K562 (cell line): ENCODE measurements at regions not wholly inside any gene's neighbourhood (a gene's known extent, or its start where the extent isn't known, plus 50 kb on each side); places are given as distances from the start of the nearest gene placed in this dataset.

Experiments used
- ATAC-seq: fragments of 200-7000 bp; cut with Tn5 transposase; 3 replicates; pipeline ENCODE4 v1.9.1; 2020; ENCODE audit warnings: moderate library complexity
- BruUV-seq: library from RNA; stranded (reverse); fragments of 400-500 nt; replicated peaks from 2 replicates; lab custom pipeline; 2021; lab: Mats Ljungman, UMichigan
- CTCF ChIA-PET: fragments of 300-600 bp; formaldehyde crosslinking; extraction: SDS; loops from one replicate; lab custom pipeline; 2021; ENCODE audit warnings: low intra/inter-chr PET ratio; lab: Yijun Ruan, JAX
- POLR2A ChIA-PET: fragments of 300-600, 350-650 bp; sonication (Branson Sonifier 250); formaldehyde crosslinking; extraction: SDS; loops from one replicate; lab custom pipeline; 2021; ENCODE audit warnings: antibody characterized with exemption, inconsistent platforms; lab: Yijun Ruan, JAX
- DNase-seq, 4 experiments: peaks; one replicate each; pipeline versions ENCODE4 v3.0.0 to v3.0.0-alpha.2; 2011 to 2018; ENCODE audit warnings: low spot score in 3 of 4, mixed read lengths in 3 of 4; ENCODE audit errors: extremely low read depth in 1 of 4
- FAIRE-seq: peaks from 2 replicates; lab custom pipeline; 2011; peaks lifted over from hg19 to GRCh38; lab: Jason Lieb, UNC
- H2AFZ ChIP-seq: 2 replicates; pipeline ENCODE4 v1.6.0; 2011; ENCODE audit warnings: low read depth, low read length, control low read depth, inconsistent platforms
- H3K27ac ChIP-seq: fragments of 200-600 bp; 3 replicates; pipeline ENCODE4 v1.8.0; 2011; ENCODE audit warnings: low read depth, mild to moderate bottlenecking, control low read depth, inconsistent platforms, low read length, moderate library complexity, mixed read lengths; ENCODE audit errors: extremely low read depth
- H3K27me3 ChIP-seq, 2 experiments: fragments of 300-600 bp in 1 of 2; 2 replicates in 1 of 2; 3 replicates in 1 of 2; pipeline versions ENCODE4 v1.6.0 to v1.8.0; 2011; ENCODE audit warnings: inconsistent platforms in 2 of 2, low read length in 2 of 2, mild to moderate bottlenecking in 1 of 2, mixed read lengths in 1 of 2, moderate library complexity in 1 of 2; ENCODE audit not compliant: control insufficient read depth in 2 of 2, insufficient read depth in 2 of 2
- H3K36me3 ChIP-seq: fragments of 300-600 bp; 3 replicates; pipeline ENCODE4 v1.8.0; 2011; ENCODE audit warnings: mild to moderate bottlenecking, low read length, inconsistent platforms; ENCODE audit not compliant: control insufficient read depth, insufficient read depth
- H3K4me1 ChIP-seq, 2 experiments: fragments of 200-600 bp in 1 of 2; replicated peaks in 1 of 2; 2 replicates in 1 of 2; 3 replicates in 1 of 2; pipeline versions ENCODE4 v1.5.1 to v1.8.0; 2011; ENCODE audit warnings: inconsistent platforms in 2 of 2, low read length in 2 of 2, mild to moderate bottlenecking in 1 of 2, mixed read lengths in 1 of 2, moderate library complexity in 1 of 2; ENCODE audit not compliant: control insufficient read depth in 2 of 2, insufficient read depth in 2 of 2
- H3K4me2 ChIP-seq: 2 replicates; pipeline ENCODE4 v1.6.1; 2011; ENCODE audit warnings: low read length, control low read depth, inconsistent platforms, mixed read lengths; ENCODE audit not compliant: insufficient read depth
- H3K4me3 ChIP-seq: fragments of 200-600 bp; sonication (generic), shearing (Covaris generic); 2 replicates; pipeline ENCODE4 v1.5.1; 2016; ENCODE audit warnings: control low read depth, inconsistent platforms
- H3K79me2 ChIP-seq: fragments of 200-600 bp; 3 replicates; pipeline ENCODE4 v1.8.0; 2011; ENCODE audit warnings: low read length, inconsistent platforms; ENCODE audit not compliant: control insufficient read depth, insufficient read depth
- H3K9ac ChIP-seq, 2 experiments: 2 replicates each; pipeline versions ENCODE4 v1.6.0 to v1.6.1; 2011; ENCODE audit warnings: low read depth in 2 of 2, low read length in 2 of 2, control low read depth in 1 of 2, inconsistent platforms in 1 of 2, mild to moderate bottlenecking in 1 of 2, mixed read lengths in 1 of 2; ENCODE audit not compliant: insufficient read depth in 1 of 2
- H3K9me1 ChIP-seq: one replicate; pipeline ENCODE4 v1.6.0; 2011; ENCODE audit warnings: inconsistent platforms, mild to moderate bottlenecking, low read length, moderate library complexity; ENCODE audit not compliant: control insufficient read depth, insufficient read depth
- H3K9me3 ChIP-seq: replicated peaks from 2 replicates; pipeline ENCODE4 v1.5.1; 2011; ENCODE audit warnings: low read depth, low read length, inconsistent platforms; ENCODE audit not compliant: control insufficient read depth, insufficient read depth
- H4K20me1 ChIP-seq: replicated peaks from 2 replicates; pipeline ENCODE4 v1.6.1; 2011; ENCODE audit warnings: low read length, inconsistent platforms, mixed read lengths; ENCODE audit not compliant: control insufficient read depth, insufficient read depth
- GATAD2B ChIP-seq: fragments of 450-650 bp; IDR thresholded peaks from 2 replicates; pipeline ENCODE4 v1.6.1; 2017; ENCODE audit warnings: mild to moderate bottlenecking, borderline replicate concordance
- IFI16 ChIP-seq: fragments of 250-450 bp; sonication (Bioruptor Pico); IDR thresholded peaks from 2 replicates; pipeline ENCODE4 v2.1.2; 2022; ENCODE audit warnings: mild to moderate bottlenecking, inconsistent platforms
- NUFIP1 ChIP-seq: fragments of 450-650 bp; IDR thresholded peaks from 2 replicates; pipeline ENCODE4 v1.6.1; 2018; ENCODE audit not compliant: partially characterized antibody
- RCOR1 ChIP-seq, 2 experiments: IDR thresholded peaks; 2 replicates each; pipeline ENCODE4 v1.6.1; 2012; ENCODE audit warnings: low read depth in 2 of 2, low read length in 2 of 2, borderline replicate concordance in 1 of 2, improper control_type of control experiment in 1 of 2
- TEAD1 ChIP-seq, 2 experiments: fragments of 450-650 bp in 1 of 2; sonication (generic) in 1 of 2; formaldehyde crosslinking; IDR thresholded peaks; 2 replicates each; pipeline versions ENCODE4 v1.4.0 to v1.8.0; 2020 to 2022; ENCODE audit warnings: mild to moderate bottlenecking in 2 of 2, missing genetic modification reagents in 1 of 2
- ZNF143 ChIP-seq: sonication (generic); formaldehyde crosslinking; IDR thresholded peaks from 2 replicates; pipeline ENCODE4 v1.9.0; 2022; ENCODE audit warnings: mild to moderate bottlenecking, missing genetic modification reagents
- ZNF23 ChIP-seq: fragments of 250-450 bp; sonication (Bioruptor Pico); IDR thresholded peaks from 2 replicates; pipeline ENCODE4 v1.4.0; 2020; ENCODE audit warnings: mild to moderate bottlenecking
- WGBS: fragments of 100-300 bp; shearing (Covaris generic); methylation state at CpG from one replicate; pipeline ENCODE4 v1.1.6; 2016; ENCODE audit warnings: low coverage, mixed read lengths; ENCODE audit not compliant: insufficient coverage; ENCODE audit errors: missing lambda C conversion rate; 5-methylcytosine and 5-hydroxymethylcytosine counted together
- in situ Hi-C: fragments of 300-500 bp; cut with MboI; formaldehyde crosslinking; loops from 4 replicates; pipeline ENCODE4 v1.15.0; 2018; ENCODE audit warnings: inconsistent platforms, mixed read lengths
- intact Hi-C: fragments of 100-400 bp; cut with micrococcal nuclease; formaldehyde crosslinking; loops from 2 replicates; pipeline ENCODE4 v1.14.2; 2022
- TF ChIP-seq, protein P1 (sequence below): IDR thresholded peaks from 2 replicates; pipeline ENCODE4 v1.6.1; 2012; ENCODE audit warnings: low read depth, low read length, improper control_type of control experiment, borderline replicate concordance

DNA sequence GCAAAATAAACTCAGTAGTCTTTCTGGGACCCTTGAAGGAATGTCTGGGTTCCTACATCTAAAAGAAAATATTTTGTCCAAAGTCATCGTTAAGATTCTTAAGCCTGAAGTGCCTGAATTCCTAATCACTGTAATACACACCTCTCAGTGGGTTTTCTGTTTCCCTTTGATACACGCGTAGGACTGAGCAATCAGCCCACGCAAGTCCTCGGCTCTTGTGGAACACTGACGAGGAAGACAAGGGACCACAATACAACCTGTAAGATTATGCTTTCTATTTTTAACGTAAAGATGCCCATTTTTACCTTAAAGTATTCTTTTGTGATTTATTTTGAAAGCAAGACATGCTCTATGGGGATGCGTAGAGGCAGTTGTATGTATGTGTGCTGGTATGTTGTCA, 472.8 kb upstream of the CELF2 start:
- Histone ChIP-seq H3K9me1 (no peaks in the 10 kb centered on the region), H3K27me3 (no peaks in the 10 kb centered on the region), H3K27ac (no peak overlapping the region), H3K9me3 (no peaks in the 10 kb centered on the region), H3K79me2 (no peaks in the 10 kb centered on the region)
- POLR2A ChIA-PET: no interaction called here
- intact Hi-C loops: no loop called here
- no peak for ATAC-seq
- TF ChIP-seq ZNF143: no peak
- TF ChIP-seq IFI16 (CRISPR knock-in tag): no peak
- no peak for TF ChIP-seq RCOR1 (IDR thresholded peaks at IDR 0.05; ENCODE audit: borderline replicate concordance in 1 of 2, low read depth in 2 of 2, low read length in 2 of 2)
- TF ChIP-seq TEAD1 (CRISPR knock-in tag; IDR thresholded peaks at IDR 0.05): no peak
- TF ChIP-seq GATAD2B: no peak
- TF ChIP-seq ZNF23 (CRISPR knock-in tag): no peak
- no peak for TF ChIP-seq NUFIP1
- TF ChIP-seq, protein P1, sequence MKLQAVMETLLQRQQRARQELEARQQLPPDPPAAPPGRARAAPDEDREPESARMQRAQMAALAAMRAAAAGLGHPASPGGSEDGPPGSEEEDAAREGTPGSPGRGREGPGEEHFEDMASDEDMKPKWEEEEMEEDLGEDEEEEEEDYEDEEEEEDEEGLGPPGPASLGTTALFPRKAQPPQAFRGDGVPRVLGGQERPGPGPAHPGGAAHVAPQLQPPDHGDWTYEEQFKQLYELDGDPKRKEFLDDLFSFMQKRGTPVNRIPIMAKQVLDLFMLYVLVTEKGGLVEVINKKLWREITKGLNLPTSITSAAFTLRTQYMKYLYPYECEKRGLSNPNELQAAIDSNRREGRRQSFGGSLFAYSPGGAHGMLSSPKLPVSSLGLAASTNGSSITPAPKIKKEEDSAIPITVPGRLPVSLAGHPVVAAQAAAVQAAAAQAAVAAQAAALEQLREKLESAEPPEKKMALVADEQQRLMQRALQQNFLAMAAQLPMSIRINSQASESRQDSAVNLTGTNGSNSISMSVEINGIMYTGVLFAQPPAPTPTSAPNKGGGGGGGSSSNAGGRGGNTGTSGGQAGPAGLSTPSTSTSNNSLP: no peak
- TF ChIP-seq, all 486 proteins: peak for 0
- Histone ChIP-seq H4K20me1 (no peaks in the 10 kb centered on the region), H3K4me1 (no peaks in the 10 kb centered on the region), H2AFZ (no peak overlapping the region), H3K36me3 (no peaks in the 10 kb centered on the region), H3K9ac (no peak overlapping the region), H3K4me2 (no peak overlapping the region), H3K4me3 (no peak overlapping the region)
- no peak for DNase-seq
- no peak for FAIRE-seq
- in situ Hi-C loops: no loop called here
- no TSS peak for BruUV-seq
- CTCF ChIA-PET: no interaction called here
- 3% methylated on average over 8 of the region's 8 CpGs for WGBS
